HCT116 (cell line): ENCODE measurements at regions not wholly inside any gene's neighbourhood (a gene's known extent, or its start where the extent isn't known, plus 50 kb on each side); places are given as distances from the start of the nearest gene placed in this dataset.

ENCODE experiments used
- CTCF ChIP-seq, 3 experiments: fragments of 200-600 bp in 1 of 3; sonication (generic) in 1 of 3; IDR thresholded peaks in 2 of 3; conservative IDR thresholded peaks in 1 of 3; 2 replicates each; pipeline ENCODE4 v1.5.1; 2012 to 2017; ENCODE audit warnings: low read depth in 2 of 3, low read length in 2 of 3, antibody characterized with exemption in 1 of 3, borderline replicate concordance in 1 of 3, control low read depth in 1 of 3, mild to moderate bottlenecking in 1 of 3, mixed read lengths in 1 of 3, mixed run types in 1 of 3, moderate library complexity in 1 of 3; ENCODE audit not compliant: insufficient read depth in 1 of 3
- EGR1 ChIP-seq: IDR thresholded peaks from 2 replicates; pipeline ENCODE4 v1.6.1; 2012; ENCODE audit warnings: low read depth
- EZH2 ChIP-seq: fragments of 200-600 bp; sonication (generic); IDR thresholded peaks from 2 replicates; pipeline ENCODE4 v1.6.1; 2017; ENCODE audit warnings: antibody characterized with exemption, mixed run types
- EZH2phosphoT487 ChIP-seq: fragments of 200-600 bp; IDR thresholded peaks from 2 replicates; pipeline ENCODE4 v1.6.1; 2018; ENCODE audit warnings: antibody characterized with exemption, borderline replicate concordance
- POLR2A ChIP-seq: IDR thresholded peaks from 2 replicates; pipeline ENCODE4 v1.7.0; 2011; ENCODE audit warnings: borderline replicate concordance; ENCODE audit not compliant: insufficient read depth, insufficient read length; ENCODE audit errors: extremely low read depth
- POLR2AphosphoS5 ChIP-seq: IDR thresholded peaks from 2 replicates; pipeline ENCODE4 v1.6.1; 2011; ENCODE audit warnings: mild to moderate bottlenecking, low read depth, low read length, moderate library complexity
- REST ChIP-seq: IDR thresholded peaks from 2 replicates; pipeline ENCODE4 v1.6.1; 2012; ENCODE audit warnings: low read depth
- SIN3A ChIP-seq: IDR thresholded peaks from 2 replicates; pipeline ENCODE4 v1.6.1; 2012; ENCODE audit warnings: low read depth
- YY1 ChIP-seq: IDR thresholded peaks from 2 replicates; pipeline ENCODE4 v1.6.1; 2011; ENCODE audit warnings: low read length, low read depth, moderate library complexity, mild to moderate bottlenecking; ENCODE audit not compliant: insufficient replicate concordance; ENCODE audit errors: extremely low read depth

- TF ChIP-seq CTCF (IDR thresholded peaks at IDR 0.05 in 2 of 3, conservative IDR thresholded peaks at IDR 0.05 in 1 of 3; ENCODE audit: borderline replicate concordance in 1 of 3, insufficient read depth in 1 of 3, low read depth in 2 of 3, low read length in 2 of 3) = no peak
- no peak for TF ChIP-seq REST
- no peak for TF ChIP-seq YY1
- no peak for TF ChIP-seq POLR2AphosphoS5
- no peak for TF ChIP-seq EZH2
- no peak for TF ChIP-seq POLR2A
- no peak for TF ChIP-seq EGR1
- TF ChIP-seq EZH2phosphoT487 = no peak
- no peak for TF ChIP-seq SIN3A
These were observed 68.7 kb upstream of the KLF6 start for GRCh38 chr10:3853547-3854303.
